ENCODE measurements at regions not wholly inside any gene's neighbourhood (a gene's known extent, or its start where the extent isn't known, plus 50 kb on each side); places are given as distances from the start of the nearest gene placed in this dataset.

- no peak for TF ChIP-seq CTCF (IDR thresholded peaks at IDR 0.05)
- DNase-seq (ENCODE audit: low spot score) (no peak), ATAC-seq (ENCODE audit: low FRiP score) (no peak)
Measured at GRCh38 chr14:71384007-71384845, 477.0 kb downstream of the PCNX1 start.

- no peak for ATAC-seq (ENCODE audit: low FRiP score)
- no peak for TF ChIP-seq CTCF (IDR thresholded peaks at IDR 0.05)
- no peak for DNase-seq (ENCODE audit: low spot score)
Measured at GRCh38 chr14:71387753-71388152, 480.5 kb downstream of the PCNX1 start.

- ATAC-seq (ENCODE audit: low FRiP score) (no peak), DNase-seq (ENCODE audit: low spot score) (no peak)
- TF ChIP-seq CTCF (IDR thresholded peaks at IDR 0.05) = no peak
Measured at GRCh38 chr14:71388336-71388735, 481.1 kb downstream of the PCNX1 start.

GRCh38 chr14:71388862-71389261 lies 481.6 kb downstream of the PCNX1 start:
- DNase-seq (ENCODE audit: low spot score) (no peak), ATAC-seq (ENCODE audit: low FRiP score) (no peak)
- no peak for TF ChIP-seq CTCF (IDR thresholded peaks at IDR 0.05)

GRCh38 chr14:71394386-71394785 lies 487.1 kb downstream of the PCNX1 start:
- ATAC-seq (ENCODE audit: low FRiP score) (no peak), DNase-seq (ENCODE audit: low spot score) (no peak)
- no peak for TF ChIP-seq CTCF (IDR thresholded peaks at IDR 0.05)

- DNase-seq (ENCODE audit: low spot score) = no peak
- no peak for TF ChIP-seq CTCF (IDR thresholded peaks at IDR 0.05)
- no peak for ATAC-seq (ENCODE audit: low FRiP score)
Measured at GRCh38 chr14:71395151-71395604, 487.9 kb downstream of the PCNX1 start.

- TF ChIP-seq CTCF (IDR thresholded peaks at IDR 0.05) = no peak
- no peak for ATAC-seq (ENCODE audit: low FRiP score)
- no peak for DNase-seq (ENCODE audit: low spot score)
Measured at GRCh38 chr14:71395636-71396035, 488.4 kb downstream of the PCNX1 start.
